ENCODE measurements at regions not wholly inside any gene's neighbourhood (a gene's known extent, or its start where the extent isn't known, plus 50 kb on each side); places are given as distances from the start of the nearest gene placed in this dataset.

DNA sequence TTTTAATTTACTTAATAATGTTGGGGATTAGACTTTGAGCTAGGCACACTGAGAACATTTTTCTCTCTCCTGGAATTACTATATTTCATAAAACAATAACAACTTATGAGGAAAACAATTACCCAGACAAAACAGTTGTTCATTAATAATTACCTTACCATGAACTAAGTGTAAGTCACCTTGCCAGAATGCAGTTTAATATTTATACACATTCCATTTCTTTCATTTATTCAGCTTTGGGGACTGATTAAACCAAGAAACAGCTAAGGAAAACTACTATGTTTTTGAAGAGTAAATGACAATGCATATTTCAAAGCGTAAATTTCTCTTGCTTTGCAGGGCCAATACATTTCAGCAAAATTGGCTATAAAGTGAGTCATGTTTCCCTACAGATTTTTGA, 616.2 kb downstream of the PRELID2 start:
- no peak for FAIRE-seq
- Histone ChIP-seq H3K4me2 (no peak overlapping the region), H3K27ac (no peak overlapping the region), H3K4me1 (no peaks in the 10 kb centered on the region), H3K9me3 (no peaks in the 10 kb centered on the region), H3K4me3 (no peak overlapping the region)
- DNase-seq (ENCODE audit: low read depth in 1 of 2, low spot score in 1 of 2): no peak
- WGBS (ENCODE audit: missing lambda C conversion rate): 29% methylated on average over 1 of the region's 1 CpG
- CTCF ChIA-PET: interaction anchor here (1.3 kb wide), 1 partner anchor 19 kb away, joined by 3 read pairs; no protein-coding TSS in a partner anchor
- ATAC-seq: no peak
- TF ChIP-seq CBX8 (IDR thresholded peaks at IDR 0.05) (no peak), CHD2 (IDR thresholded peaks at IDR 0.05; ENCODE audit: low read length, partially characterized antibody) (no peak), HOXB5 (CRISPR knock-in tag; IDR thresholded peaks at IDR 0.05) (no peak), POLR2AphosphoS2 (conservative IDR thresholded peaks at IDR 0.05; ENCODE audit: low read length) (no peak), JUN (IDR thresholded peaks at IDR 0.05) (no peak), RCOR1 (IDR thresholded peaks at IDR 0.05; ENCODE audit: low read depth, low read length) (no peak), HEYL (CRISPR knock-in tag; IDR thresholded peaks at IDR 0.05) (no peak), POLR2A (IDR thresholded peaks at IDR 0.05; ENCODE audit: low read length) (no peak)
- POLR2A ChIA-PET: no interaction called here

DNA sequence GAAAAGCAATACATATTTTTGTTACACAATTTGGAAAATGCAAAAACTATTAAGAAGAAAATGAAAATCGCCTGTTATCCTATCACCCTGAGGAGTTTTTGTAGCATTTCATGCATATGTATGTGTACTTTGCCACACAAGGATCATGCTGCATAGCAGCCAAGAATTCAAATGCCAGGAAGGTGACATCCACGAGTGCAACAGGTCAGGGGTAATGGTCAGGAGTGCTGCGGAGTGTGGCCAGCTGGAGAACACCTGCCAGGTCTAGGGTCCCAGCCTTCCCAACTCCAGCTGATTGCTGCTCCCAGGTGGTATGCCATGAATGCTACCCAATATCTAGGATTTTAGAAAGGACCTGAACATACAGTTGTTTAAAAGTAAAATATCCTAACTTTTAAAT, 617.1 kb downstream of the PRELID2 start:
- DNase-seq (ENCODE audit: low read depth in 1 of 2, low spot score in 1 of 2) (no peak), FAIRE-seq (no peak), ATAC-seq (no peak)
- TF ChIP-seq, protein P1, sequence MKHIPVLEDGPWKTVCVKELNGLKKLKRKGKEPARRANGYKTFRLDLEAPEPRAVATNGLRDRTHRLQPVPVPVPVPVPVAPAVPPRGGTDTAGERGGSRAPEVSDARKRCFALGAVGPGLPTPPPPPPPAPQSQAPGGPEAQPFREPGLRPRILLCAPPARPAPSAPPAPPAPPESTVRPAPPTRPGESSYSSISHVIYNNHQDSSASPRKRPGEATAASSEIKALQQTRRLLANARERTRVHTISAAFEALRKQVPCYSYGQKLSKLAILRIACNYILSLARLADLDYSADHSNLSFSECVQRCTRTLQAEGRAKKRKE (CRISPR knock-in tag; IDR thresholded peaks at IDR 0.05; ENCODE audit: low read depth): no peak
- no peak for TF ChIP-seq HOXB13 (CRISPR knock-in tag; IDR thresholded peaks at IDR 0.05; ENCODE audit: low read depth)
- no peak for TF ChIP-seq TFCP2L1 (CRISPR knock-in tag; IDR thresholded peaks at IDR 0.05)
- TF ChIP-seq, protein P2, sequence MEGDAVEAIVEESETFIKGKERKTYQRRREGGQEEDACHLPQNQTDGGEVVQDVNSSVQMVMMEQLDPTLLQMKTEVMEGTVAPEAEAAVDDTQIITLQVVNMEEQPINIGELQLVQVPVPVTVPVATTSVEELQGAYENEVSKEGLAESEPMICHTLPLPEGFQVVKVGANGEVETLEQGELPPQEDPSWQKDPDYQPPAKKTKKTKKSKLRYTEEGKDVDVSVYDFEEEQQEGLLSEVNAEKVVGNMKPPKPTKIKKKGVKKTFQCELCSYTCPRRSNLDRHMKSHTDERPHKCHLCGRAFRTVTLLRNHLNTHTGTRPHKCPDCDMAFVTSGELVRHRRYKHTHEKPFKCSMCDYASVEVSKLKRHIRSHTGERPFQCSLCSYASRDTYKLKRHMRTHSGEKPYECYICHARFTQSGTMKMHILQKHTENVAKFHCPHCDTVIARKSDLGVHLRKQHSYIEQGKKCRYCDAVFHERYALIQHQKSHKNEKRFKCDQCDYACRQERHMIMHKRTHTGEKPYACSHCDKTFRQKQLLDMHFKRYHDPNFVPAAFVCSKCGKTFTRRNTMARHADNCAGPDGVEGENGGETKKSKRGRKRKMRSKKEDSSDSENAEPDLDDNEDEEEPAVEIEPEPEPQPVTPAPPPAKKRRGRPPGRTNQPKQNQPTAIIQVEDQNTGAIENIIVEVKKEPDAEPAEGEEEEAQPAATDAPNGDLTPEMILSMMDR (IDR thresholded peaks at IDR 0.05): no peak
- TF ChIP-seq CEBPB (IDR thresholded peaks at IDR 0.05): no peak
- no peak for TF ChIP-seq JUNB (IDR thresholded peaks at IDR 0.05)
- TF ChIP-seq CHD2 (IDR thresholded peaks at IDR 0.05; ENCODE audit: low read length, partially characterized antibody): no peak
- TF ChIP-seq, protein P3, sequence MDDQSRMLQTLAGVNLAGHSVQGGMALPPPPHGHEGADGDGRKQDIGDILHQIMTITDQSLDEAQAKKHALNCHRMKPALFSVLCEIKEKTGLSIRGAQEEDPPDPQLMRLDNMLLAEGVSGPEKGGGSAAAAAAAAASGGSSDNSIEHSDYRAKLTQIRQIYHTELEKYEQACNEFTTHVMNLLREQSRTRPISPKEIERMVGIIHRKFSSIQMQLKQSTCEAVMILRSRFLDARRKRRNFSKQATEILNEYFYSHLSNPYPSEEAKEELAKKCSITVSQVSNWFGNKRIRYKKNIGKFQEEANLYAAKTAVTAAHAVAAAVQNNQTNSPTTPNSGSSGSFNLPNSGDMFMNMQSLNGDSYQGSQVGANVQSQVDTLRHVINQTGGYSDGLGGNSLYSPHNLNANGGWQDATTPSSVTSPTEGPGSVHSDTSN (IDR thresholded peaks at IDR 0.05): no peak
- TF ChIP-seq ZC3H11A (IDR thresholded peaks at IDR 0.05): no peak
- TF ChIP-seq GATA3 (IDR thresholded peaks at IDR 0.05; ENCODE audit: borderline replicate concordance): no peak
- no peak for TF ChIP-seq NR3C1 (IDR thresholded peaks at IDR 0.05)
- CTCF ChIA-PET: no interaction called here
- Histone ChIP-seq H3K4me1 (no peaks in the 10 kb centered on the region), H3K4me2 (no peak overlapping the region), H3K27ac (no peak overlapping the region), H3K4me3 (no peak overlapping the region), H3K9me3 (no peaks in the 10 kb centered on the region)
- WGBS (ENCODE audit: missing lambda C conversion rate): 32% methylated on average over 3 of the region's 3 CpGs
- POLR2A ChIA-PET: no interaction called here

DNA sequence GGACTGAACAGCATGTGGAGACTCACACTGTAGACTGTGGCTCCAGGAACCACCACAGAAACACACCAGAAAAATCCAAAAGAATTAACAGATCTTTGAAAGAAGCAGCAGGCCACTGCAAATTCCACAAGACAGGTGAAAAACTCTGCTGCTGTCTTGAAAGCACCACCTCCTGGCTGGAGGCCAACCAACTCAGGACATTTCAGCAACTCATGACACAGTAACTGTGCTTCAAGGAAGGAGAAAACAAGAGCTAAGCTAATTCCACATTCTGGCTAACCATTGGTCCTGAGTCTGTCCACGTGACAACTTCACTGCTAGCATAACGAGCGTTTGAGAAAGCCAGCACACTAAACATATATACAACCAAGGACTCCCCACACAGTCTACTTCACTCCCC, 625.1 kb downstream of the PRELID2 start:
- WGBS (ENCODE audit: missing lambda C conversion rate): 10% methylated on average over 3 of the region's 3 CpGs
- DNase-seq (ENCODE audit: low read depth in 1 of 2, low spot score in 1 of 2) (no peak), FAIRE-seq (no peak)

More for the DNA sequence above, 625.1 kb downstream of the PRELID2 start:
- ChIA-PET POLR2A (no interaction called here), CTCF (no interaction called here)
- ATAC-seq: no peak
- Histone ChIP-seq H3K4me1 (no peaks in the 10 kb centered on the region), H3K9me3 (no peaks in the 10 kb centered on the region), H3K27ac (no peak overlapping the region), H3K4me2 (no peak overlapping the region), H3K4me3 (no peak overlapping the region)
- TF ChIP-seq HDAC2 (IDR thresholded peaks at IDR 0.05) (no peak), EHMT2 (IDR thresholded peaks at IDR 0.05; ENCODE audit: low read depth) (no peak), EHF (CRISPR knock-in tag; IDR thresholded peaks at IDR 0.05) (no peak), RFX5 (IDR thresholded peaks at IDR 0.05) (no peak), JUNB (IDR thresholded peaks at IDR 0.05) (no peak), TFCP2L1 (CRISPR knock-in tag; IDR thresholded peaks at IDR 0.05) (no peak), KDM5A (IDR thresholded peaks at IDR 0.05) (no peak), HOXB5 (CRISPR knock-in tag; IDR thresholded peaks at IDR 0.05) (no peak), NPAS2 (CRISPR knock-in tag; IDR thresholded peaks at IDR 0.05; ENCODE audit: borderline replicate concordance) (no peak), SREBF2 (IDR thresholded peaks at IDR 0.05) (no peak), CEBPB (IDR thresholded peaks at IDR 0.05) (no peak)
- TF ChIP-seq, protein P4, sequence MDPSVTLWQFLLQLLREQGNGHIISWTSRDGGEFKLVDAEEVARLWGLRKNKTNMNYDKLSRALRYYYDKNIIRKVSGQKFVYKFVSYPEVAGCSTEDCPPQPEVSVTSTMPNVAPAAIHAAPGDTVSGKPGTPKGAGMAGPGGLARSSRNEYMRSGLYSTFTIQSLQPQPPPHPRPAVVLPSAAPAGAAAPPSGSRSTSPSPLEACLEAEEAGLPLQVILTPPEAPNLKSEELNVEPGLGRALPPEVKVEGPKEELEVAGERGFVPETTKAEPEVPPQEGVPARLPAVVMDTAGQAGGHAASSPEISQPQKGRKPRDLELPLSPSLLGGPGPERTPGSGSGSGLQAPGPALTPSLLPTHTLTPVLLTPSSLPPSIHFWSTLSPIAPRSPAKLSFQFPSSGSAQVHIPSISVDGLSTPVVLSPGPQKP (IDR thresholded peaks at IDR 0.05; ENCODE audit: low read depth, low read length): no peak
- TF ChIP-seq, protein P5, sequence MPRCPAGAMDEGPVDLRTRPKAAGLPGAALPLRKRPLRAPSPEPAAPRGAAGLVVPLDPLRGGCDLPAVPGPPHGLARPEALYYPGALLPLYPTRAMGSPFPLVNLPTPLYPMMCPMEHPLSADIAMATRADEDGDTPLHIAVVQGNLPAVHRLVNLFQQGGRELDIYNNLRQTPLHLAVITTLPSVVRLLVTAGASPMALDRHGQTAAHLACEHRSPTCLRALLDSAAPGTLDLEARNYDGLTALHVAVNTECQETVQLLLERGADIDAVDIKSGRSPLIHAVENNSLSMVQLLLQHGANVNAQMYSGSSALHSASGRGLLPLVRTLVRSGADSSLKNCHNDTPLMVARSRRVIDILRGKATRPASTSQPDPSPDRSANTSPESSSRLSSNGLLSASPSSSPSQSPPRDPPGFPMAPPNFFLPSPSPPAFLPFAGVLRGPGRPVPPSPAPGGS (IDR thresholded peaks at IDR 0.05): no peak
- TF ChIP-seq, protein P6, sequence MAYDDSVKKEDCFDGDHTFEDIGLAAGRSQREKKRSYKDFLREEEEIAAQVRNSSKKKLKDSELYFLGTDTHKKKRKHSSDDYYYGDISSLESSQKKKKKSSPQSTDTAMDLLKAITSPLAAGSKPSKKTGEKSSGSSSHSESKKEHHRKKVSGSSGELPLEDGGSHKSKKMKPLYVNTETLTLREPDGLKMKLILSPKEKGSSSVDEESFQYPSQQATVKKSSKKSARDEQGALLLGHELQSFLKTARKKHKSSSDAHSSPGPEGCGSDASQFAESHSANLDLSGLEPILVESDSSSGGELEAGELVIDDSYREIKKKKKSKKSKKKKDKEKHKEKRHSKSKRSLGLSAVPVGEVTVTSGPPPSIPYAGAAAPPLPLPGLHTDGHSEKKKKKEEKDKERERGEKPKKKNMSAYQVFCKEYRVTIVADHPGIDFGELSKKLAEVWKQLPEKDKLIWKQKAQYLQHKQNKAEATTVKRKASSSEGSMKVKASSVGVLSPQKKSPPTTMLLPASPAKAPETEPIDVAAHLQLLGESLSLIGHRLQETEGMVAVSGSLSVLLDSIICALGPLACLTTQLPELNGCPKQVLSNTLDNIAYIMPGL (CRISPR knock-in tag; IDR thresholded peaks at IDR 0.05; ENCODE audit: borderline replicate concordance): no peak
- TF ChIP-seq, protein P3 (IDR thresholded peaks at IDR 0.05): no peak

All from A549 (cell line).